ENCODE measurements at regions not wholly inside any gene's neighbourhood (a gene's known extent, or its start where the extent isn't known, plus 50 kb on each side); places are given as distances from the start of the nearest gene placed in this dataset.

DNA sequence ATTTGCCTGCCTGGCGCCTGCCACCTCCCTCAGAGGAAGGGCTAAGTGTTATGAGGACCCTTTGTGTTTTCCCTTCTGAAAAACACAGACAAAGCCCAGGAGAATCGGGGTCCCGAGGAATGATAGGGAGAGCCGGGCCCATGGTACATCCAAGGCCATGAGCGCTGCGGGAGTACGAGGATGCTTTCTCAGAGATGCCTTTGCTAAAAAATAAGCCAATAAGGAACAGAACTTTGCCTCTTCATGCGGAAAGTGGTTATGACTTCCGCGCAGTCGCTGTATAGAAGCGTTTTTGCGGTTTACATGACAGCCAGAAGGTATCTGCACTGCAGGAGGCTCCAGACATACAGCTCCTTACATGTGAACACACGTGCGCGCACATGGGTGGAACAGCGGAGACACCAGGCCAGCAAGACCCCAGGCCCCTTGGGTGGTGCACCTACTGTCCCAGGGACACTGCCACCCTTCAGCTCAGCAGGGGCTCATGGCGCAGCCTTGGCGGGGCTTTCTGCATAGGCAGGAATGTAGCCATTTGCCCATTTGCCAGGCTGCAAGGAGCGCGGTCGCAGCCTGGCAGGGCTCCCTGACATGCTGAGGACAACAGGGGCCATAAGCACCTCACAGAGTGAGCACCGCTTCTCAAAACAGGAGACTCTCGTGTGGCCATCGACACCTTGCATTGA is 252.4 kb upstream of the SALL3 start:
- TF ChIP-seq, protein P1, sequence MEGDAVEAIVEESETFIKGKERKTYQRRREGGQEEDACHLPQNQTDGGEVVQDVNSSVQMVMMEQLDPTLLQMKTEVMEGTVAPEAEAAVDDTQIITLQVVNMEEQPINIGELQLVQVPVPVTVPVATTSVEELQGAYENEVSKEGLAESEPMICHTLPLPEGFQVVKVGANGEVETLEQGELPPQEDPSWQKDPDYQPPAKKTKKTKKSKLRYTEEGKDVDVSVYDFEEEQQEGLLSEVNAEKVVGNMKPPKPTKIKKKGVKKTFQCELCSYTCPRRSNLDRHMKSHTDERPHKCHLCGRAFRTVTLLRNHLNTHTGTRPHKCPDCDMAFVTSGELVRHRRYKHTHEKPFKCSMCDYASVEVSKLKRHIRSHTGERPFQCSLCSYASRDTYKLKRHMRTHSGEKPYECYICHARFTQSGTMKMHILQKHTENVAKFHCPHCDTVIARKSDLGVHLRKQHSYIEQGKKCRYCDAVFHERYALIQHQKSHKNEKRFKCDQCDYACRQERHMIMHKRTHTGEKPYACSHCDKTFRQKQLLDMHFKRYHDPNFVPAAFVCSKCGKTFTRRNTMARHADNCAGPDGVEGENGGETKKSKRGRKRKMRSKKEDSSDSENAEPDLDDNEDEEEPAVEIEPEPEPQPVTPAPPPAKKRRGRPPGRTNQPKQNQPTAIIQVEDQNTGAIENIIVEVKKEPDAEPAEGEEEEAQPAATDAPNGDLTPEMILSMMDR (IDR thresholded peaks at IDR 0.05), result no peak

DNA sequence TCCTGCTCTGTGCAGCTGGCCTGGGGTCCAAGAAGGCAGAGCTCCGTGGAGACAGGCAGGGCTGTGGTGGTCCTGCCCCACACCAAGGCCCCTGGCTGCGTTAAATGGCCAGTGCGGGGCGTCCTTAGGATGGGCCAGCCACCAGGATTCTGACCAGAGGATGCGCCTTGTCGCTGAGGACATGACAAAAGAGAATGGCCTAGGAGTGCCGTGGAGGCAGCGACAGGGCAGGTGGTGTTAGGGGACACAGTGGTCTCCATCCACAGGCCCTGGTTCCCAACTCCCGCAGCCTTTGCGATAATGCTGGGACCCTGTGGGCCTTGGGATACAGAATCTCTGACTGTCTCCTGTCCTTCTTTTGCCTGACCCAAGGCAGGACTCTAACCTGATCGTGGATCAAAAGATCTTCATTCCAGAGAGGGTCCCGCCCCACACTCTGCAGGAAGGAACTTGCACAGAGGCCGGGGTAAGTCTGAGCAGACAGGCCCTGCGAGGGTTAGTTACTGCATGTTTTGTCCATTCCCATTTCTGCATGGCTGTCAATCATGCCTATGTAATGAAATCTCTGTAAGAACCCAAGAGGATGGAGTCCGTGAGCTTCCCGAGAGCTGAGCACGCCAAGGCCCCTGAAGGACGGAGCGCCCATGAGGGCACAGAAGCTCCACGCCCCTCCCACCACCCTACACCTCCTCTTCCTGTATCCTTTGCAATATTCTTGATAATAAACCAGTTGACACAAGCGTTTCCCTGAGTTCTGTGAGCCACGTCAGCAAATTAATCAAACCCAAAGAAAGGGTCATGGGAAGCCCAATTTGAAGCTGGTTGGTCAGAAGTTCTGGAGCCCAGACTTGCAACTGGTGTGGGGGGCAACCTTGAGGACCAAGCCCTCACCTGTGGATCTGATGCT is 251.5 kb upstream of the SALL3 start:
- TF ChIP-seq, protein P1 (IDR thresholded peaks at IDR 0.05), result no peak

DNA sequence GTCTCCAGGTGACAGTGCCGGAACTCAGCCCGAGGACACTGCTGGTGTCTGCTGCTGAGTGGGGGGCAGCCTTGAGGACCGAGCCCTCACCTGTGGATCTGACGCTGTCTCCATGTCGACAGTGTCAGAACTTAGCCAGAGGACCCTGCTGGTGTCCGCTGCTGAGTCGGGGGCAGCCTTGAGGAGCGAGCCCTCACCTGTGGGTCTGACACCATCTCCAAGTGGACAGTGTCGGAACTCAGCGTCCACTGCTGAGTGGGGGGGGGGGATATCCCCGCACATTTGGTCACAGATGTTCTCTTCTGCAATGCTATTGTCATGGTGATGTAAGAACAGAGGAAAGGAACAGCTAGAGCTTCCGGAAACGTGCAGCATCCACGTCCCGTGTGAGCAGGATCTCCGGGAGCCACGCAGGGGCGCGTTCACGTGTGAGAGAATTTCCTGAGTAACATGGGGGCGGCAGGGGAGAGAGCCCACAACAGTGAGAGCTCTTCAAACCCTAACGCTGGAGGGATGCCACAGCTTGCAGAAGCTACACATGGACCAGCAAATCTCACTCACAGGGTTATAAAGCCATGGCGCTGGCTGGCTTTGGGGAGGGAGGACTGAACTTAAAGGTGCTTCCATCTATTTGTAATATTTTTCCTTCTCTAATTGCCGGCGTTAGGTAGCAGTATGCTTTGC is 250.7 kb upstream of the SALL3 start:
- TF ChIP-seq, protein P1 (IDR thresholded peaks at IDR 0.05), result no peak

DNA sequence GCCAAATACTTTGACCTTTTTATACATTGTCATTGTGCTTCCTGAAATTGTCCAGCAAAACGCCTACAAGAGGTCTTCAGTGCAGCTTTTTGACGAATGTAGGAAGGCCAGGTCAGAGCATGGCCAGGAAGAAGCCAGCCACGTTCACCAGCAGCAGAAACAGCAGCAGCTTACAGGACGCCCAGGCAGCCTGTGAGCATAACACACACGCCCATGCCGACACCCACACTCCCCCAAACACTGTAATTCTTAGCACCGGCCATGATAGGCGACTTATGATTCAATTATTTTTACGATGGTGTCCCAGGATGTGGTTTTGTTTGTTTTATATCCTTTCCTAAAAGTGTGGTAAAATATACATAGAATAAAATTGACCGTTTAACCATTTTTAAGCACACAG is 249.1 kb upstream of the SALL3 start:
- TF ChIP-seq, protein P1 (IDR thresholded peaks at IDR 0.05), result no peak

DNA sequence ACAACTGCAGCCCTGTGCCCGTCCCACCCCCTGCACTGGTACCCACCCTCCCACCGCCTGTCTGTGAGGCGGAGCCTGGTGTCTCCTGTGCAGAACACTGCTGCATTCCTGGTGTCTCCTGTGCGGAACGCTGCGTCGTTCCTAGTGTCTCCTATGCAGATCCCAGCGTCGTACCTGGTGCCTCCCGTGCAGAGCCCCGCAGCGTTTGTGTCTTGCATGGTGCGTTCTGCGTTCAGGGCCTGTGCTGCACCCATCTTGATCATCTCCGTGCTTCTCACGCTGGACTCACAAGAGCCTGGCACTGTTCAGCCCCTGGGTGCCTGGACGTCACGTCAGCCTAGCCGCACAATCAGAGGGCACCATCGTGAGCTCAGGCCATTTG is 248.6 kb upstream of the SALL3 start:
- TF ChIP-seq, protein P1 (IDR thresholded peaks at IDR 0.05), result no peak

DNA sequence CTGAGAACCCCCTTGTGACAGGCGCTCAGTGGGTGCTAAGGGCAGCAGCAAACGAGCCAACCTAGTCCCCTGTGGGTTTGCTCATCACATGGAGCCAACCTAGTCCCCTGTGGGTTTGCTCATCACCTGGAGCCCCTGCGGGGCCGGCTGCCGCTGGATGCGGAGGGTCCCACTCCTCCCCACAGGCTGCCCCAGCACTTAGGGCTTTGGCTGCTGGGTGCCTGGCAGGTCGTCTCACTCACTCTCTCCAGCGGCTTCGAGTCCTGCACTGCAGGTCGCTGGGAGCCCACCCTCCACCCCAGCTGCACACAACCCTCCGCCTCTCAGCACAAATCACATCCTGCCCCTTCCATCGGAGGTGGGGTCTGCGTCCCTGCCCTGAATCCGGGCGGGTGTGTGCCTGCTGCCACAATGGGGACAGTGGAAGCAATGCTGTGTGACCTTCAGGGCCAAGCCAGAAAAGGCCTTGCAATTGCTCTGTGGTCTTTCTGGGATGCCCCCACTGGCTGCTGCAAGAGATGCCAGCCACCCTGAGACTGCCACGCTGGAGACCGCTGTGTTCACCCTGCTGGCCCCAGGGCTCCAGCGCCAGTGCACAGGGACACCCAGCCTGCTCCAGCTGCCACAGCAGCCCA is 248.1 kb upstream of the SALL3 start:
- TF ChIP-seq, protein P1 (IDR thresholded peaks at IDR 0.05), result no peak

All from LNCAP (cell line).